GM12891 (cell line): ENCODE measurements at regions not wholly inside any gene's neighbourhood (a gene's known extent, or its start where the extent isn't known, plus 50 kb on each side); places are given as distances from the start of the nearest gene placed in this dataset.

ENCODE experiments used
- POLR2AphosphoS5 ChIP-seq: IDR thresholded peaks from 2 replicates; pipeline ENCODE4 v1.6.1; 2011; ENCODE audit warnings: low read depth, low read length, control low read depth
- POU2F2 ChIP-seq: IDR thresholded peaks from 2 replicates; pipeline ENCODE4 v1.6.1; 2011; ENCODE audit warnings: low read depth, mild to moderate bottlenecking, control low read depth, low read length, moderate library complexity
- SPI1 ChIP-seq: IDR thresholded peaks from 2 replicates; pipeline ENCODE4 v1.6.1; 2011; ENCODE audit warnings: low read depth, low read length, control low read depth
- TAF1 ChIP-seq: IDR thresholded peaks from 2 replicates; pipeline ENCODE4 v1.6.1; 2011; ENCODE audit warnings: low read depth, low read length, control low read depth

DNA sequence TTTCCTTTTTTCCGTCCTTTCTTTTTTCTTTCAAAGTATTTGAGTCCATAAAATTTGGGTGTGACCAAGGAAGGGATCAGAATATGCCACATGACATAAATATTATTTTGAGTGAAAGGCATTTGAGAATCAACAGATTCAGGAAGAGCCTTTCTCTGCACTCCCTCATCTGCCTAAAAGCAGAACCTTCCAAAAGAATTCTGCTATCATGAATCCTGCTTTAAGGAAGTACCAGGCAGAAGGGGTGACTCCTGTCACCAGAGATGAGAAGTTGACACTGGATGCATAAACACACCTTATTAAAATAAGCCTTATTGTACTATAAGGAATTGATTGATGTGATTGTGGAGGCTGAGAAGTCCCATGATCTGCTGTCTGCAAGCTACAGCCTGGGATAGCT lies 196.7 kb downstream of the SREK1 start:
- TF ChIP-seq TAF1 = no peak
- no peak for TF ChIP-seq POU2F2
- TF ChIP-seq SPI1 = no peak
- no peak for TF ChIP-seq POLR2AphosphoS5
